HEK293 (cell line): ENCODE measurements at regions not wholly inside any gene's neighbourhood (a gene's known extent, or its start where the extent isn't known, plus 50 kb on each side); places are given as distances from the start of the nearest gene placed in this dataset.

Source experiments
- CTCF ChIA-PET: fragments of 350-600 bp; formaldehyde crosslinking; extraction: SDS; loops from one replicate; lab custom pipeline; 2021; ENCODE audit warnings: antibody characterized with exemption; lab: Yijun Ruan, JAX
- POLR2A ChIA-PET: fragments of 300-600 bp; formaldehyde crosslinking; extraction: SDS; loops from one replicate; lab custom pipeline; 2020; ENCODE audit warnings: antibody characterized with exemption, inconsistent platforms; lab: Yijun Ruan, JAX
- H3K27ac ChIP-seq: fragments of 200-500 bp; sonication (Bioruptor generic); 2 replicates; pipeline ENCODE4 v1.5.1; 2014; ENCODE audit warnings: low read depth, low read length, control low read depth, inconsistent platforms; ENCODE audit errors: extremely low read depth
- H3K36me3 ChIP-seq, 2 experiments: fragments of 200-500 bp in 1 of 2; sonication (Bioruptor generic) in 1 of 2; 1 replicate in 1 of 2; 2 replicates in 1 of 2; pipeline ENCODE4 v1.5.1; 2014 to 2017; ENCODE audit warnings: inconsistent platforms in 2 of 2, low read length in 2 of 2; ENCODE audit not compliant: control insufficient read depth in 2 of 2, insufficient read depth in 1 of 2
- H3K4me1 ChIP-seq: fragments of 200-500 bp; sonication (Bioruptor generic); 2 replicates; pipeline ENCODE4 v1.5.1; 2014; ENCODE audit warnings: mild to moderate bottlenecking, low read length, inconsistent platforms; ENCODE audit not compliant: control insufficient read depth, insufficient read depth
- H3K4me3 ChIP-seq: 2 replicates; pipeline ENCODE4 v1.5.1; 2011; ENCODE audit warnings: low read depth, mild to moderate bottlenecking, control low read depth, low read length, moderate library complexity
- H3K9me3 ChIP-seq: fragments of 200-500 bp; sonication (Bioruptor generic); 2 replicates; pipeline ENCODE4 v1.5.1; 2014; ENCODE audit warnings: low read depth, low read length, inconsistent platforms; ENCODE audit not compliant: control insufficient read depth, insufficient read depth
- GLIS2 ChIP-seq: fragments of 450-650 bp; formaldehyde crosslinking; IDR thresholded peaks from 2 replicates; pipeline ENCODE4 v1.5.1; 2016; ENCODE audit warnings: missing biosample characterization, missing genetic modification characterization
- HOXD13 ChIP-seq: sonication (generic); formaldehyde crosslinking; IDR thresholded peaks from 2 replicates; pipeline ENCODE4 v1.8.0; 2022; ENCODE audit warnings: missing genetic modification reagents, borderline replicate concordance
- KLF10 ChIP-seq: fragments of 450-650 bp; IDR thresholded peaks from 2 replicates; pipeline ENCODE4 v1.5.1; 2018; ENCODE audit warnings: missing biosample characterization, mild to moderate bottlenecking, missing genetic modification characterization
- KLF7 ChIP-seq: fragments of 450-650 bp; formaldehyde crosslinking; IDR thresholded peaks from 2 replicates; pipeline ENCODE4 v1.5.1; 2016; ENCODE audit warnings: missing biosample characterization, missing genetic modification characterization, borderline replicate concordance
- SCRT2 ChIP-seq: fragments of 450-650 bp; formaldehyde crosslinking; IDR thresholded peaks from 2 replicates; pipeline ENCODE4 v1.5.1; 2016; ENCODE audit warnings: missing biosample characterization, missing genetic modification characterization
- SP2 ChIP-seq: fragments of 450-650 bp; formaldehyde crosslinking; IDR thresholded peaks from 2 replicates; pipeline ENCODE4 v1.5.1; 2016; ENCODE audit warnings: missing biosample characterization, missing genetic modification characterization
- ZBTB21 ChIP-seq: fragments of 450-650 bp; formaldehyde crosslinking; IDR thresholded peaks from 2 replicates; pipeline ENCODE4 v1.5.1; 2017; ENCODE audit warnings: missing biosample characterization, missing genetic modification characterization
- ZFP3 ChIP-seq: fragments of 450-650 bp; formaldehyde crosslinking; IDR thresholded peaks from 2 replicates; pipeline ENCODE4 v1.5.1; 2016; ENCODE audit warnings: low read depth, missing biosample characterization, missing genetic modification characterization
- ZNF169 ChIP-seq: fragments of 450-650 bp; formaldehyde crosslinking; IDR thresholded peaks from 2 replicates; pipeline ENCODE4 v1.5.1; 2016; ENCODE audit warnings: missing biosample characterization, missing genetic modification characterization
- ZNF19 ChIP-seq: fragments of 450-650 bp; formaldehyde crosslinking; IDR thresholded peaks from 2 replicates; pipeline ENCODE4; 2016; ENCODE audit warnings: missing biosample characterization, missing genetic modification characterization, low read depth
- ZNF223 ChIP-seq: fragments of 450-650 bp; formaldehyde crosslinking; IDR thresholded peaks from 2 replicates; pipeline ENCODE4 v1.5.1; 2016; ENCODE audit warnings: missing biosample characterization, missing genetic modification characterization
- ZNF350 ChIP-seq: fragments of 450-650 bp; formaldehyde crosslinking; IDR thresholded peaks from 2 replicates; pipeline ENCODE4 v1.5.0; 2017; ENCODE audit warnings: missing biosample characterization, mild to moderate bottlenecking, missing genetic modification characterization
- ZNF394 ChIP-seq: fragments of 450-650 bp; formaldehyde crosslinking; IDR thresholded peaks from 2 replicates; pipeline ENCODE4 v1.5.1; 2016; ENCODE audit warnings: missing biosample characterization, missing genetic modification characterization, mild to moderate bottlenecking, moderate library complexity, borderline replicate concordance
- ZNF596 ChIP-seq: fragments of 450-650 bp; IDR thresholded peaks from 2 replicates; pipeline ENCODE4 v1.5.0; 2018; ENCODE audit warnings: missing biosample characterization, mild to moderate bottlenecking, missing genetic modification characterization, moderate library complexity
- ZNF624 ChIP-seq: fragments of 450-650 bp; formaldehyde crosslinking; IDR thresholded peaks from 2 replicates; pipeline ENCODE4 v1.5.1; 2017; ENCODE audit warnings: missing biosample characterization, missing genetic modification characterization
- ZNF660 ChIP-seq: fragments of 450-650 bp; IDR thresholded peaks from 2 replicates; pipeline ENCODE4 v1.5.1; 2018; ENCODE audit warnings: missing biosample characterization, mild to moderate bottlenecking, missing genetic modification characterization
- ZNF76 ChIP-seq: fragments of 450-650 bp; formaldehyde crosslinking; IDR thresholded peaks from 2 replicates; pipeline ENCODE4; 2016; ENCODE audit warnings: low read depth, missing biosample characterization, missing genetic modification characterization, borderline replicate concordance
- ZNF830 ChIP-seq: fragments of 450-650 bp; IDR thresholded peaks from 2 replicates; pipeline ENCODE4 v1.5.0; 2018; ENCODE audit warnings: missing biosample characterization, missing genetic modification characterization, low read depth, mild to moderate bottlenecking, moderate library complexity
- TF ChIP-seq, protein P1 (sequence below): fragments of 450-650 bp; formaldehyde crosslinking; IDR thresholded peaks from 2 replicates; pipeline ENCODE4 v1.5.1; 2016; ENCODE audit warnings: missing biosample characterization, missing genetic modification characterization
- TF ChIP-seq, protein P2 (sequence below): fragments of 450-650 bp; formaldehyde crosslinking; IDR thresholded peaks from 2 replicates; pipeline ENCODE4 v1.5.1; 2016; ENCODE audit warnings: missing biosample characterization, missing genetic modification characterization
- TF ChIP-seq, protein P3 (sequence below): fragments of 450-650 bp; formaldehyde crosslinking; IDR thresholded peaks from 2 replicates; pipeline ENCODE4 v1.5.1; 2016; ENCODE audit warnings: missing biosample characterization, missing genetic modification characterization, borderline replicate concordance
- TF ChIP-seq, protein P4 (sequence below): fragments of 450-650 bp; formaldehyde crosslinking; IDR thresholded peaks from 2 replicates; pipeline ENCODE4 v1.5.1; 2016; ENCODE audit warnings: missing biosample characterization, missing genetic modification characterization

DNA sequence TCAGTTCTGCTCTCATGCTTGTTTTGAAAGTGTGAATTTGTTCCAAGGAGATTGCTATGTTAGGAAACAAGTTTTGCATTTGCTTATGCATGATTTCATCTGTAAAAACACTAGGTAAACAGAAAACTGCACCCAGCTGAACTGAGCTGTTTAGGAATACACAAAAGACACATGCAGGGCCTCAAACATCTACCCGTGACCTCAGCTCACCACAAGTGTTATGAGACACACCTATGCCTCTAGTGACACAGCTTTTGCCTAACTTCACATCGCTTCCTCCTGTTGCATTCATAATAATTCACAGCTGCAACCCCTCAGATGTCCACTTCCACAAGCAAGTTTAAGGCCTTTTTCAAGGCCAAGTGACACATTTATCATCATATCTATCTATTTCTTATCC lies 98.0 kb upstream of the SLC24A3 start (continued):
- TF ChIP-seq, protein P1, sequence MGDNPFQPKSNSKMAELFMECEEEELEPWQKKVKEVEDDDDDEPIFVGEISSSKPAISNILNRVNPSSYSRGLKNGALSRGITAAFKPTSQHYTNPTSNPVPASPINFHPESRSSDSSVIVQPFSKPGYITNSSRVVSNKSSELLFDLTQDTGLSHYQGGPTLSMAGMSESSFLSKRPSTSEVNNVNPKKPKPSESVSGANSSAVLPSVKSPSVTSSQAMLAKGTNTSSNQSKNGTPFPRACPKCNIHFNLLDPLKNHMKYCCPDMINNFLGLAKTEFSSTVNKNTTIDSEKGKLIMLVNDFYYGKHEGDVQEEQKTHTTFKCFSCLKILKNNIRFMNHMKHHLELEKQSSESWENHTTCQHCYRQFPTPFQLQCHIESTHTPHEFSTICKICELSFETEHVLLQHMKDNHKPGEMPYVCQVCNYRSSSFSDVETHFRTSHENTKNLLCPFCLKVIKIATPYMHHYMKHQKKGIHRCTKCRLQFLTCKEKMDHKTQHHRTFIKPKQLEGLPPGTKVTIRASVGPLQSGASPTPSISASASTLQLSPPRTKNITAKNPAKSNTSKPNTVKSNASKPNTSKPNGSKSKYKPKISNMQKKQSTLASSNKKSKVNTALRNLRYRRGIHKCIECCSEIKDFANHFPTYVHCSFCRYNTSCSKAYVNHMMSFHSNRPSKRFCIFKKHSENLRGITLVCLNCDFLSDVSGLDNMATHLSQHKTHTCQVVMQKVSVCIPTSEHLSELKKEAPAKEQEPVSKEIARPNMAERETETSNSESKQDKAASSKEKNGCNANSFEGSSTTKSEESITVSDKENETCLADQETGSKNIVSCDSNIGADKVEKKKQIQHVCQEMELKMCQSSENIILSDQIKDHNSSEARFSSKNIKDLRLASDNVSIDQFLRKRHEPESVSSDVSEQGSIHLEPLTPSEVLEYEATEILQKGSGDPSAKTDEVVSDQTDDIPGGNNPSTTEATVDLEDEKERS (tag by site-specific recombination), result no peak
- TF ChIP-seq ZBTB21 (tag by site-specific recombination), result no peak
- TF ChIP-seq, protein P2, sequence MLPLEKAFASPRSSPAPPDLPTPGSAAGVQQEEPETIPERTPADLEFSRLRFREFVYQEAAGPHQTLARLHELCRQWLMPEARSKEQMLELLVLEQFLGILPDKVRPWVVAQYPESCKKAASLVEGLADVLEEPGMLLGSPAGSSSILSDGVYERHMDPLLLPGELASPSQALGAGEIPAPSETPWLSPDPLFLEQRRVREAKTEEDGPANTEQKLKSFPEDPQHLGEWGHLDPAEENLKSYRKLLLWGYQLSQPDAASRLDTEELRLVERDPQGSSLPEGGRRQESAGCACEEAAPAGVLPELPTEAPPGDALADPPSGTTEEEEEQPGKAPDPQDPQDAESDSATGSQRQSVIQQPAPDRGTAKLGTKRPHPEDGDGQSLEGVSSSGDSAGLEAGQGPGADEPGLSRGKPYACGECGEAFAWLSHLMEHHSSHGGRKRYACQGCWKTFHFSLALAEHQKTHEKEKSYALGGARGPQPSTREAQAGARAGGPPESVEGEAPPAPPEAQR (tag by site-specific recombination), result no peak
- no peak for TF ChIP-seq ZNF19 (tag by site-specific recombination)
- TF ChIP-seq GLIS2 (tag by site-specific recombination), result no peak
- no peak for TF ChIP-seq ZNF223 (tag by site-specific recombination)
- TF ChIP-seq, all 188 proteins: peak for 4

DNA sequence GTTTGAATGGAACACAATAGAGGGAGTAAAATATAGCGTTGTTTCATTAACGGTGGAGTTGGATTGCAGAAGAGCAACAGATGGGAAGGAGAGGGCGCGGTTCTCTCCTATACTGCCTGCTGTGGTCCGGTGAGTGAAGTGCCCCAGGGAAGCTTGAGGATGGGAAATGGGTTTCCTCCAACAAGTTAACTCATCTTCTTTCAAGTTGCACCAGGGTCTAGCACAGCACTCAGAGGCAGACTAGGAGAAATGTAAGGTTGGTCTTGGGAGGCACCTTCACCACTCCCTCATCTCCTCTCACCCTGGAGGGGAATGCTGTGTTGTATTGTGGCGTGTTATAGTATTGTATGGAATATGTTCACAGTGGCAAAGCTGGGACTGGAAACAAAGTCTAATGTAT lies 96.9 kb upstream of the SLC24A3 start:
- Histone ChIP-seq H3K9me3 (no peaks in the 10 kb centered on the region), H3K27ac (no peak overlapping the region), H3K4me3 (no peak overlapping the region), H3K4me1 (0 out of 2 replicates have a peak, but pooled peaks cover 3% of the 10 kb centered on the region), H3K36me3 (no peaks in the 10 kb centered on the region)
- 0 out of 2 replicates have a peak, but pooled peaks have one; percentile 25 for TF ChIP-seq SCRT2 (tag by site-specific recombination)
- peak; percentile 13; the same call in 1 of the 2 replicates for TF ChIP-seq ZFP3 (tag by site-specific recombination)
- TF ChIP-seq, protein P3, sequence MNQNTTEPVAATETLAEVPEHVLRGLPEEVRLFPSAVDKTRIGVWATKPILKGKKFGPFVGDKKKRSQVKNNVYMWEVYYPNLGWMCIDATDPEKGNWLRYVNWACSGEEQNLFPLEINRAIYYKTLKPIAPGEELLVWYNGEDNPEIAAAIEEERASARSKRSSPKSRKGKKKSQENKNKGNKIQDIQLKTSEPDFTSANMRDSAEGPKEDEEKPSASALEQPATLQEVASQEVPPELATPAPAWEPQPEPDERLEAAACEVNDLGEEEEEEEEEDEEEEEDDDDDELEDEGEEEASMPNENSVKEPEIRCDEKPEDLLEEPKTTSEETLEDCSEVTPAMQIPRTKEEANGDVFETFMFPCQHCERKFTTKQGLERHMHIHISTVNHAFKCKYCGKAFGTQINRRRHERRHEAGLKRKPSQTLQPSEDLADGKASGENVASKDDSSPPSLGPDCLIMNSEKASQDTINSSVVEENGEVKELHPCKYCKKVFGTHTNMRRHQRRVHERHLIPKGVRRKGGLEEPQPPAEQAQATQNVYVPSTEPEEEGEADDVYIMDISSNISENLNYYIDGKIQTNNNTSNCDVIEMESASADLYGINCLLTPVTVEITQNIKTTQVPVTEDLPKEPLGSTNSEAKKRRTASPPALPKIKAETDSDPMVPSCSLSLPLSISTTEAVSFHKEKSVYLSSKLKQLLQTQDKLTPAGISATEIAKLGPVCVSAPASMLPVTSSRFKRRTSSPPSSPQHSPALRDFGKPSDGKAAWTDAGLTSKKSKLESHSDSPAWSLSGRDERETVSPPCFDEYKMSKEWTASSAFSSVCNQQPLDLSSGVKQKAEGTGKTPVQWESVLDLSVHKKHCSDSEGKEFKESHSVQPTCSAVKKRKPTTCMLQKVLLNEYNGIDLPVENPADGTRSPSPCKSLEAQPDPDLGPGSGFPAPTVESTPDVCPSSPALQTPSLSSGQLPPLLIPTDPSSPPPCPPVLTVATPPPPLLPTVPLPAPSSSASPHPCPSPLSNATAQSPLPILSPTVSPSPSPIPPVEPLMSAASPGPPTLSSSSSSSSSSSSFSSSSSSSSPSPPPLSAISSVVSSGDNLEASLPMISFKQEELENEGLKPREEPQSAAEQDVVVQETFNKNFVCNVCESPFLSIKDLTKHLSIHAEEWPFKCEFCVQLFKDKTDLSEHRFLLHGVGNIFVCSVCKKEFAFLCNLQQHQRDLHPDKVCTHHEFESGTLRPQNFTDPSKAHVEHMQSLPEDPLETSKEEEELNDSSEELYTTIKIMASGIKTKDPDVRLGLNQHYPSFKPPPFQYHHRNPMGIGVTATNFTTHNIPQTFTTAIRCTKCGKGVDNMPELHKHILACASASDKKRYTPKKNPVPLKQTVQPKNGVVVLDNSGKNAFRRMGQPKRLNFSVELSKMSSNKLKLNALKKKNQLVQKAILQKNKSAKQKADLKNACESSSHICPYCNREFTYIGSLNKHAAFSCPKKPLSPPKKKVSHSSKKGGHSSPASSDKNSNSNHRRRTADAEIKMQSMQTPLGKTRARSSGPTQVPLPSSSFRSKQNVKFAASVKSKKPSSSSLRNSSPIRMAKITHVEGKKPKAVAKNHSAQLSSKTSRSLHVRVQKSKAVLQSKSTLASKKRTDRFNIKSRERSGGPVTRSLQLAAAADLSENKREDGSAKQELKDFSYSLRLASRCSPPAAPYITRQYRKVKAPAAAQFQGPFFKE, result no peak
- no peak for TF ChIP-seq KLF10 (tag by site-specific recombination)
- ChIA-PET POLR2A (no interaction called here), CTCF (interaction anchor here (0.7 to 1.5 kb wide), 2 partner anchors 43 to 80 kb away, joined by 3 to 5 read pairs; no protein-coding TSS in a partner anchor)

DNA sequence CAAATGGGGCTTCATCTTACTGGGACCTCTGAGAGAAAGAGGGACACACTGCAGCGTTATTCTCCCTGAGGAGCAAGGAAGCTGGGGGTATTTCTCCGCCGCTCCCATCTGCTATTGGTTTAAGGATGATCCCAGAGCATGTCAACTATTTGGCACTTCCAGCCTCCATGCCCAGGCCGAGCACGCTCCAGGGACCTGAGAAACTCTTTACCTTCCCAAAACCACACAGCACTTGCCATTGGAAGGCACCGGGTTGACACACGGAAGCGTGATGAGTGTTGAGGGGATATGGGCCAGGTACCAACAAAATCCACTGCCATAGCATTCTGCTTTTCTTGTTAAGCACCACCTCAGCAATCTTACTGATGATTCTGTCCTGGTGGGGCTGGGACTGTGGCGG lies 92.4 kb upstream of the SLC24A3 start:
- no peak overlapping the region for H3K27ac ChIP-seq
- ChIA-PET POLR2A (no interaction called here), CTCF (no interaction called here)
- no peaks in the 10 kb centered on the region for H3K4me1 ChIP-seq
- H3K9me3 ChIP-seq, result no peaks in the 10 kb centered on the region
- no peaks in the 10 kb centered on the region for H3K36me3 ChIP-seq
- no peak overlapping the region for H3K4me3 ChIP-seq
- TF ChIP-seq ZNF830 (tag by site-specific recombination) (no peak), ZNF350 (tag by site-specific recombination) (no peak), ZNF169 (tag by site-specific recombination) (no peak), KLF7 (tag by site-specific recombination) (no peak), HOXD13 (CRISPR knock-in tag) (no peak), ZNF394 (tag by site-specific recombination) (no peak), GLIS2 (tag by site-specific recombination) (no peak), ZNF660 (tag by site-specific recombination) (no peak), ZFP3 (tag by site-specific recombination) (no peak), ZNF596 (no peak), ZNF76 (no peak), ZNF624 (tag by site-specific recombination) (no peak), SP2 (tag by site-specific recombination) (no peak)
- TF ChIP-seq, protein P4, sequence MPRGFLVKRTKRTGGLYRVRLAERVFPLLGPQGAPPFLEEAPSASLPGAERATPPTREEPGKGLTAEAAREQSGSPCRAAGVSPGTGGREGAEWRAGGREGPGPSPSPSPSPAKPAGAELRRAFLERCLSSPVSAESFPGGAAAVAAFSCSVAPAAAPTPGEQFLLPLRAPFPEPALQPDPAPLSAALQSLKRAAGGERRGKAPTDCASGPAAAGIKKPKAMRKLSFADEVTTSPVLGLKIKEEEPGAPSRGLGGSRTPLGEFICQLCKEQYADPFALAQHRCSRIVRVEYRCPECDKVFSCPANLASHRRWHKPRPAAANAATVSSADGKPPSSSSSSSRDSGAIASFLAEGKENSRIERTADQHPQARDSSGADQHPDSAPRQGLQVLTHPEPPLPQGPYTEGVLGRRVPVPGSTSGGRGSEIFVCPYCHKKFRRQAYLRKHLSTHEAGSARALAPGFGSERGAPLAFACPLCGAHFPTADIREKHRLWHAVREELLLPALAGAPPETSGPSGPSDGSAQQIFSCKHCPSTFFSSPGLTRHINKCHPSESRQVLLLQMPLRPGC (tag by site-specific recombination), result no peak
